Tibial nerve (tissue), 4 donors: ENCODE measurements at regions not wholly inside any gene's neighbourhood (a gene's known extent, or its start where the extent isn't known, plus 50 kb on each side); places are given as distances from the start of the nearest gene placed in this dataset.

Experiments used
- DNase-seq, 2 donors: peaks; one replicate each; pipeline ENCODE4 v3.0.0-alpha.2; 2019; ENCODE audit warnings: low spot score in 2 of 2
- H3K27ac ChIP-seq, 4 donors: fragments of 200-600 bp; sonication (generic) in 3 of 4; one replicate each; pipeline ENCODE4 v1.5.1; 2017 to 2019; ENCODE audit warnings: mild to moderate bottlenecking in 1 of 4
- H3K27me3 ChIP-seq, 2 donors: fragments of 200-600 bp; sonication (generic) in 1 of 2; one replicate each; pipeline versions ENCODE4 v1.5.1 to v1.6.0; 2017 to 2019
- H3K36me3 ChIP-seq, 3 donors: fragments of 200-600 bp; sonication (generic); one replicate each; pipeline ENCODE4 v1.5.1; 2018 to 2019
- H3K4me1 ChIP-seq, 4 donors: fragments of 200-600 bp; sonication (generic) in 3 of 4; one replicate each; pipeline ENCODE4 v1.5.1; 2017 to 2019
- H3K4me3 ChIP-seq, 4 donors: fragments of 200-600 bp; sonication (generic) in 3 of 4; one replicate each; pipeline ENCODE4 v1.5.1; 2017 to 2019; ENCODE audit warnings: mild to moderate bottlenecking in 1 of 4, moderate library complexity in 1 of 4
- H3K9me3 ChIP-seq, 4 donors: fragments of 200-600 bp; sonication (generic) in 3 of 4; one replicate each; pipeline ENCODE4 v1.5.1; 2017 to 2019
- CTCF ChIP-seq, 5 experiments: fragments of 200-600 bp in 3 of 5; fragments of 450-650 bp in 2 of 5; sonication (generic) in 3 of 5; IDR thresholded peaks; one replicate each; pipeline ENCODE4 v1.5.1; 2016 to 2019; ENCODE audit warnings: antibody characterized with exemption in 5 of 5, mild to moderate bottlenecking in 3 of 5, moderate library complexity in 2 of 5
- EP300 ChIP-seq, 2 donors: sonication (generic); formaldehyde crosslinking; IDR thresholded peaks; one replicate each; pipeline ENCODE4 v1.6.1; 2017; ENCODE audit warnings: antibody characterized with exemption in 2 of 2, mild to moderate bottlenecking in 1 of 2
- POLR2A ChIP-seq, 2 donors: fragments of 450-650 bp; IDR thresholded peaks; one replicate each; pipeline ENCODE4 v1.6.1; 2017; ENCODE audit warnings: antibody characterized with exemption in 2 of 2, mild to moderate bottlenecking in 2 of 2, moderate library complexity in 2 of 2
- WGBS, 2 donors: methylation state at CpG; one replicate each; pipeline ENCODE4 v1.1.5; 2018; 5-methylcytosine and 5-hydroxymethylcytosine counted together

- no peak for TF ChIP-seq CTCF (IDR thresholded peaks at IDR 0.05)
- no peak for TF ChIP-seq EP300 (IDR thresholded peaks at IDR 0.05)
- no peak for TF ChIP-seq POLR2A (IDR thresholded peaks at IDR 0.05)
- no peak overlapping the region for H3K4me3 ChIP-seq
- no peaks in the 10 kb centered on the region for H3K9me3 ChIP-seq
- DNase-seq = no peak
- no peaks in the 10 kb centered on the region for H3K27me3 ChIP-seq
- no peaks in the 10 kb centered on the region for H3K4me1 ChIP-seq
- H3K27ac ChIP-seq = no peak overlapping the region
- WGBS, 2 donors = 75 to 78% methylated on average over 3 of the region's 3 CpGs
- peaks cover 0 to 6% (median 0%) of the 10 kb centered on the region in 3 donors for H3K36me3 ChIP-seq
These were observed 130.4 kb upstream of the LYSMD4 start for GRCh38 chr15:99863550-99864198.

- TF ChIP-seq CTCF (IDR thresholded peaks at IDR 0.05) = no peak
- TF ChIP-seq POLR2A (IDR thresholded peaks at IDR 0.05) = no peak
- no peak for TF ChIP-seq EP300 (IDR thresholded peaks at IDR 0.05)
- H3K4me1 ChIP-seq = no peaks in the 10 kb centered on the region
- H3K9me3 ChIP-seq = no peaks in the 10 kb centered on the region
- H3K27ac ChIP-seq = no peak overlapping the region
- no peaks in the 10 kb centered on the region for H3K36me3 ChIP-seq
- no peak overlapping the region for H3K4me3 ChIP-seq
- H3K27me3 ChIP-seq = no peaks in the 10 kb centered on the region
- DNase-seq = no peak
- 84 to 89% methylated on average over 1 of the region's 1 CpG for WGBS, 2 donors
These were observed 124.6 kb upstream of the LYSMD4 start for GRCh38 chr15:99857836-99858235.

- H3K4me3 ChIP-seq = no peak overlapping the region
- DNase-seq = no peak
- 97 to 98% methylated on average over 1 of the region's 1 CpG for WGBS, 2 donors
- no peaks in the 10 kb centered on the region for H3K36me3 ChIP-seq
- TF ChIP-seq POLR2A (IDR thresholded peaks at IDR 0.05) (no peak), EP300 (IDR thresholded peaks at IDR 0.05) (no peak), CTCF (IDR thresholded peaks at IDR 0.05) (no peak)
- no peaks in the 10 kb centered on the region for H3K9me3 ChIP-seq
- no peaks in the 10 kb centered on the region for H3K4me1 ChIP-seq
- no peak overlapping the region for H3K27ac ChIP-seq
- no peaks in the 10 kb centered on the region for H3K27me3 ChIP-seq
These were observed 117.3 kb upstream of the LYSMD4 start for GRCh38 chr15:99850517-99850916.

- TF ChIP-seq POLR2A (IDR thresholded peaks at IDR 0.05) (no peak), CTCF (IDR thresholded peaks at IDR 0.05) (no peak), EP300 (IDR thresholded peaks at IDR 0.05) (no peak)
- 59 to 66% methylated on average over 3 of the region's 3 CpGs for WGBS, 2 donors
- Histone ChIP-seq H3K27ac (no peak overlapping the region), H3K4me3 (no peak overlapping the region), H3K36me3 (no peaks in the 10 kb centered on the region), H3K9me3 (no peaks in the 10 kb centered on the region), H3K27me3 (no peaks in the 10 kb centered on the region), H3K4me1 (no peaks in the 10 kb centered on the region)
- no peak for DNase-seq
These were observed 111.8 kb upstream of the LYSMD4 start for GRCh38 chr15:99845009-99845408.

- 66 to 80% methylated on average over 8 of the region's 8 CpGs for WGBS, 2 donors
- no peaks in the 10 kb centered on the region for H3K36me3 ChIP-seq
- no peak overlapping the region for H3K27ac ChIP-seq
- TF ChIP-seq CTCF (IDR thresholded peaks at IDR 0.05) = no peak
- TF ChIP-seq EP300 (IDR thresholded peaks at IDR 0.05) = no peak
- no peak for TF ChIP-seq POLR2A (IDR thresholded peaks at IDR 0.05)
- DNase-seq = no peak
- no peak overlapping the region for H3K4me3 ChIP-seq
- no peaks in the 10 kb centered on the region for H3K9me3 ChIP-seq
- H3K27me3 ChIP-seq = no peaks in the 10 kb centered on the region
- no peaks in the 10 kb centered on the region for H3K4me1 ChIP-seq
These were observed 110.9 kb upstream of the LYSMD4 start for GRCh38 chr15:99844150-99844549.
